Breast epithelium (tissue), 4 donors: ENCODE measurements at regions not wholly inside any gene's neighbourhood (a gene's known extent, or its start where the extent isn't known, plus 50 kb on each side); places are given as distances from the start of the nearest gene placed in this dataset.

Source experiments
- DNase-seq, 2 donors: peaks; one replicate each; pipeline ENCODE4 v3.0.0-alpha.2; 2019; ENCODE audit warnings: low spot score in 2 of 2
- H3K27ac ChIP-seq, 2 donors: fragments of 200-600 bp; sonication (generic) in 1 of 2; one replicate each; pipeline ENCODE4 v1.5.1; 2016 to 2019; ENCODE audit warnings: mild to moderate bottlenecking in 1 of 2
- H3K27me3 ChIP-seq, 2 donors: fragments of 200-600 bp; sonication (generic) in 1 of 2; one replicate each; pipeline versions ENCODE4 v1.5.1 to v1.6.0; 2017 to 2019; ENCODE audit warnings: control low read depth in 1 of 2, mild to moderate bottlenecking in 1 of 2
- H3K36me3 ChIP-seq: fragments of 200-600 bp; one replicate; pipeline ENCODE4 v1.5.1; 2019
- H3K4me1 ChIP-seq, 2 donors: fragments of 200-600 bp; sonication (generic); one replicate each; pipeline ENCODE4 v1.5.1; 2016 to 2019; ENCODE audit warnings: control low read depth in 1 of 2
- H3K4me3 ChIP-seq, 3 donors: fragments of 200-600 bp; sonication (generic); 1 replicate in 2 of 3; 2 replicates in 1 of 3; pipeline ENCODE4 v1.5.1; 2016 to 2019; ENCODE audit warnings: mild to moderate bottlenecking in 3 of 3, moderate library complexity in 2 of 3
- H3K9me3 ChIP-seq, 2 donors: fragments of 200-600 bp; sonication (generic) in 1 of 2; one replicate each; pipeline ENCODE4 v1.5.1; 2016 to 2019; ENCODE audit warnings: control low read depth in 1 of 2
- CTCF ChIP-seq, 3 donors: fragments of 450-650 bp; IDR thresholded peaks; one replicate each; pipeline ENCODE4 v1.5.1; 2016 to 2017; ENCODE audit warnings: antibody characterized with exemption in 3 of 3, mild to moderate bottlenecking in 3 of 3, moderate library complexity in 3 of 3
- POLR2A ChIP-seq: fragments of 450-650 bp; IDR thresholded peaks from one replicate; pipeline ENCODE4 v1.6.1; 2016; ENCODE audit warnings: antibody characterized with exemption, mild to moderate bottlenecking, moderate library complexity
- POLR2AphosphoS5 ChIP-seq, 3 donors: sonication (generic); formaldehyde crosslinking; IDR thresholded peaks; one replicate each; pipeline ENCODE4 v1.6.1; 2017; ENCODE audit warnings: antibody characterized with exemption in 3 of 3
- intact Hi-C: fragments of 100-400 bp; cut with DNase I; formaldehyde crosslinking; loops from one replicate; pipeline ENCODE4 v1.15.1; 2023; ENCODE audit warnings: low total_unique reads

- DNase-seq: no peak
- Histone ChIP-seq H3K27me3 (no peaks in the 10 kb centered on the region), H3K4me3 (no peak overlapping the region), H3K36me3 (no peaks in the 10 kb centered on the region), H3K4me1 (no peaks in the 10 kb centered on the region), H3K27ac (no peak overlapping the region), H3K9me3 (no peaks in the 10 kb centered on the region)
- TF ChIP-seq POLR2A (no peak), POLR2AphosphoS5 (IDR thresholded peaks at IDR 0.05) (no peak)
- intact Hi-C loops: no loop called here
Observed at GRCh38 chr5:67619235-67619634, 422.6 kb upstream of the CD180 start.

DNA sequence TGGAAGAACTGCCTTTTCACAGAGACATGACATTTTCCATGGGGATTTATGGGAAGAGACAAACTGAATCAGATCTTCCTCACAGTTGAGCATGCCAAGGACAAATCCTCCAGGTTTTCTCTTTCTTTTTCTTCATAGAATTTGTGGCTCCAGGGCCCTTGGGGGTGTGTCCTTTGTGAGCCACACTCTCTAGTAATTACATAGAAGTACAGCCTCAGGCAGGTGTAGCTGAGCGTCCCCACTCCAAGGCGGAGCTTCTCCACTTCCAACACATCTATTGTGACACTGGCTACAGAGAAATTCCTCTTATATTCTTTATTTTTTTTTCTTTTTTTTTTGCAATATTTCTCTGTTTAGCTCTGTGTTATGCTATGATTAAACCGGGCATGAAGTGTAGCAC lies 420.5 kb upstream of the CD180 start:
- intact Hi-C loops: no loop called here
- TF ChIP-seq POLR2AphosphoS5 (IDR thresholded peaks at IDR 0.05) (no peak), POLR2A (no peak), CTCF (IDR thresholded peaks at IDR 0.05) (no peak)
- H3K27ac ChIP-seq: no peak overlapping the region
- no peaks in the 10 kb centered on the region for H3K9me3 ChIP-seq
- no peaks in the 10 kb centered on the region for H3K36me3 ChIP-seq
- DNase-seq: peak in 1 of 2 donors; percentile 32
- no peak overlapping the region for H3K4me3 ChIP-seq
- H3K4me1 ChIP-seq: no peaks in the 10 kb centered on the region
- no peaks in the 10 kb centered on the region for H3K27me3 ChIP-seq

GRCh38 chr5:67612961-67613360 lies 416.4 kb upstream of the CD180 start:
- DNase-seq: no peak
- no peaks in the 10 kb centered on the region for H3K9me3 ChIP-seq
- no peaks in the 10 kb centered on the region for H3K4me1 ChIP-seq
- H3K27ac ChIP-seq: no peak overlapping the region
- no peak for TF ChIP-seq CTCF (IDR thresholded peaks at IDR 0.05)
- no peak for TF ChIP-seq POLR2AphosphoS5 (IDR thresholded peaks at IDR 0.05)
- TF ChIP-seq POLR2A: no peak
- no peaks in the 10 kb centered on the region for H3K36me3 ChIP-seq
- intact Hi-C loops: no loop called here
- H3K4me3 ChIP-seq: no peak overlapping the region
- H3K27me3 ChIP-seq: no peaks in the 10 kb centered on the region

- Histone ChIP-seq H3K4me3 (no peak overlapping the region), H3K4me1 (no peaks in the 10 kb centered on the region), H3K9me3 (no peaks in the 10 kb centered on the region), H3K27me3 (no peaks in the 10 kb centered on the region), H3K36me3 (no peaks in the 10 kb centered on the region), H3K27ac (no peak overlapping the region)
- intact Hi-C loops: no loop called here
- DNase-seq: no peak
- TF ChIP-seq POLR2A (no peak), POLR2AphosphoS5 (IDR thresholded peaks at IDR 0.05) (no peak), CTCF (IDR thresholded peaks at IDR 0.05) (no peak)
Observed at GRCh38 chr5:67610186-67610912, 413.8 kb upstream of the CD180 start.

GRCh38 chr5:67607958-67608357 lies 411.4 kb upstream of the CD180 start:
- TF ChIP-seq POLR2AphosphoS5 (IDR thresholded peaks at IDR 0.05) (no peak), CTCF (IDR thresholded peaks at IDR 0.05) (no peak)
- intact Hi-C loops: no loop called here
- no peak overlapping the region for H3K27ac ChIP-seq
- H3K9me3 ChIP-seq: peaks cover 0 to 5% of the 10 kb centered on the region in 2 donors
- no peaks in the 10 kb centered on the region for H3K36me3 ChIP-seq
- no peaks in the 10 kb centered on the region for H3K27me3 ChIP-seq
- no peak overlapping the region for H3K4me3 ChIP-seq
- H3K4me1 ChIP-seq: no peaks in the 10 kb centered on the region
- no peak for DNase-seq
